Sigmoid colon (tissue), 6 donors: ENCODE measurements at regions not wholly inside any gene's neighbourhood (a gene's known extent, or its start where the extent isn't known, plus 50 kb on each side); places are given as distances from the start of the nearest gene placed in this dataset.
A peak's percentile ranks its signal among the peaks of the same experiment; 100 is the strongest.
"Not testable (repeated sequence)": the region's sequence is repeated elsewhere in the genome, so short reads cannot be mapped to it uniquely, and the experiment has no call there.

Source experiments
- DNase-seq: peaks from one replicate; pipeline ENCODE4 v3.0.0-alpha.2; 2019
- H3K27ac ChIP-seq, 4 donors: fragments of 200-600 bp; sonication (generic); one replicate each; pipeline ENCODE4 v1.5.1; 2016 to 2019; ENCODE audit warnings: mild to moderate bottlenecking in 1 of 4
- H3K27me3 ChIP-seq, 3 donors: fragments of 200-600 bp; sonication (generic); one replicate each; pipeline ENCODE4 v1.5.1; 2019; ENCODE audit warnings: mild to moderate bottlenecking in 1 of 3
- H3K36me3 ChIP-seq, 4 donors: fragments of 200-600 bp; sonication (generic); one replicate each; pipeline ENCODE4 v1.5.1; 2016 to 2019
- H3K4me1 ChIP-seq, 4 donors: fragments of 200-600 bp; sonication (generic); one replicate each; pipeline ENCODE4 v1.5.1; 2017 to 2019
- H3K4me3 ChIP-seq, 4 donors: fragments of 200-600 bp; sonication (generic); one replicate each; pipeline ENCODE4 v1.5.1; 2017 to 2019; ENCODE audit warnings: mild to moderate bottlenecking in 2 of 4, moderate library complexity in 1 of 4
- H3K9me3 ChIP-seq, 4 donors: fragments of 200-600 bp in 3 of 4; sonication (generic) in 3 of 4; one replicate each; pipeline versions ENCODE4 v1.5.1 to v1.6.1; 2013 to 2019
- EP300 ChIP-seq, 4 donors: sonication (generic); formaldehyde crosslinking; IDR thresholded peaks; one replicate each; pipeline ENCODE4 v1.6.1; 2017; ENCODE audit warnings: antibody characterized with exemption in 4 of 4
- POLR2A ChIP-seq, 2 donors: fragments of 450-650 bp; IDR thresholded peaks; one replicate each; pipeline ENCODE4 v1.6.1; 2016; ENCODE audit warnings: antibody characterized with exemption in 2 of 2, mild to moderate bottlenecking in 2 of 2, moderate library complexity in 2 of 2
- POLR2AphosphoS5 ChIP-seq, 4 donors: sonication (generic); formaldehyde crosslinking; IDR thresholded peaks; one replicate each; pipeline ENCODE4 v1.6.1; 2017; ENCODE audit warnings: antibody characterized with exemption in 4 of 4
- WGBS, 2 donors: extraction: QIAGEN DNeasy Blood & Tissue Kit; methylation state at CpG; one replicate each; pipeline ENCODE4 v1.1.7; 2013; 5-methylcytosine and 5-hydroxymethylcytosine counted together
- intact Hi-C: fragments of 100-400 bp; cut with DNase I; formaldehyde crosslinking; loops from one replicate; pipeline ENCODE4 v1.15.1; 2023
- TF ChIP-seq, protein P1 (sequence below), 4 experiments: fragments of 450-650 bp in 3 of 4; fragments of 200-600 bp in 1 of 4; IDR thresholded peaks; one replicate each; pipeline ENCODE4 v1.5.1; 2016 to 2019; ENCODE audit warnings: antibody characterized with exemption in 4 of 4, mild to moderate bottlenecking in 3 of 4, moderate library complexity in 2 of 4
- donor health status: healthy with polysubstance abuse.
- donor health status: healthy.

DNA sequence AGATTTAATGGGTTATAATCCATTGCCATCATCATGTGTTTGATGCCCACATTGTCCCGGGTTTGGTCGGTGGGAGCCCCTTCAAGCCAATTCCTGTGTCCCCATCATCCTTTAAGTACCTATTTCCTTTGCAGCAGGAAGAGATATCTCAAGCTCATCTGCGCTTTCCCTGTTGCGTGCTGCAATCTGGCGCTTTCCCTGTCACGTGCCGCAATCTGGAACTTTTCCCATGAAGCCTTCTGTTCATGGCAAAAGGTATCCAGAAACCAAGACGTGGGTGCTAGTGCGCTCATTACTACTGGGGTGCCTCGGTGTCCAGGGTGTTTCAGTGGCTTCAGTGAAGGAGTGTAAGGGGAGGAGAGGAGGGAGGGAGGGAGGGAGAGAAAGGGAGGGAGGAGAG is 174.6 kb upstream of the ZNF469 start:
- intact Hi-C loops, result no loop called here
- no peak overlapping the region for H3K4me3 ChIP-seq
- peaks cover 0 to 5% (median 1%) of the 10 kb centered on the region in 4 donors for H3K9me3 ChIP-seq
- DNase-seq, result peak; percentile 20
- H3K27ac ChIP-seq, result no peak overlapping the region
- TF ChIP-seq EP300 (IDR thresholded peaks at IDR 0.05) (no peak), POLR2A (IDR thresholded peaks at IDR 0.05) (no peak), POLR2AphosphoS5 (IDR thresholded peaks at IDR 0.05) (no peak)
- TF ChIP-seq, protein P1, sequence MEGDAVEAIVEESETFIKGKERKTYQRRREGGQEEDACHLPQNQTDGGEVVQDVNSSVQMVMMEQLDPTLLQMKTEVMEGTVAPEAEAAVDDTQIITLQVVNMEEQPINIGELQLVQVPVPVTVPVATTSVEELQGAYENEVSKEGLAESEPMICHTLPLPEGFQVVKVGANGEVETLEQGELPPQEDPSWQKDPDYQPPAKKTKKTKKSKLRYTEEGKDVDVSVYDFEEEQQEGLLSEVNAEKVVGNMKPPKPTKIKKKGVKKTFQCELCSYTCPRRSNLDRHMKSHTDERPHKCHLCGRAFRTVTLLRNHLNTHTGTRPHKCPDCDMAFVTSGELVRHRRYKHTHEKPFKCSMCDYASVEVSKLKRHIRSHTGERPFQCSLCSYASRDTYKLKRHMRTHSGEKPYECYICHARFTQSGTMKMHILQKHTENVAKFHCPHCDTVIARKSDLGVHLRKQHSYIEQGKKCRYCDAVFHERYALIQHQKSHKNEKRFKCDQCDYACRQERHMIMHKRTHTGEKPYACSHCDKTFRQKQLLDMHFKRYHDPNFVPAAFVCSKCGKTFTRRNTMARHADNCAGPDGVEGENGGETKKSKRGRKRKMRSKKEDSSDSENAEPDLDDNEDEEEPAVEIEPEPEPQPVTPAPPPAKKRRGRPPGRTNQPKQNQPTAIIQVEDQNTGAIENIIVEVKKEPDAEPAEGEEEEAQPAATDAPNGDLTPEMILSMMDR (IDR thresholded peaks at IDR 0.05), result no peak
- H3K4me1 ChIP-seq, result no peaks in the 10 kb centered on the region
- no peaks in the 10 kb centered on the region for H3K27me3 ChIP-seq
- no peaks in the 10 kb centered on the region for H3K36me3 ChIP-seq
- WGBS, 2 donors, result 69 to 79% methylated on average over 10 of the region's 10 CpGs

DNA sequence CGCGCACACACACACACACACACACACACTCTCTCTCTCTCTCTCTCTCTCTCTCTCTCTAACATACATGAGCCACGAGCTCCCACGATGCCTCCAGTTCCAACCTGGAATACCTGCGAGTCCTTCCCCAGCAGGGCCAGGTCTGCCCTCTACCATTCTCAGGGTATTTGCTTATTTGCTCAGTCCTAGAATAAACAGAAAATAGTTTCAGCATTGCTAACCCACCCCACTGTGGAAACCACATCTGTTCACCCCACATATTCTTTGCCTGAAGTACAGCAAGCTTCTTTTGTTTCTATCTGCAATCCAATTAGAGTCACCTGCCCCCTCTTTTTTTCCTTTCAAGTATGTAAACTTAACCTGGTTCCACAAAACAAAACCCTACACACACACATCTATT is 174.0 kb upstream of the ZNF469 start:
- intact Hi-C loops, H3K4me1 ChIP-seq, H3K9me3 ChIP-seq, H3K27ac ChIP-seq, H3K36me3 ChIP-seq, H3K4me3 ChIP-seq, H3K27me3 ChIP-seq: not testable (repeated sequence)
- 24 to 35% methylated on average over 5 of the region's 5 CpGs for WGBS, 2 donors
- peak; percentile 6 for DNase-seq

DNA sequence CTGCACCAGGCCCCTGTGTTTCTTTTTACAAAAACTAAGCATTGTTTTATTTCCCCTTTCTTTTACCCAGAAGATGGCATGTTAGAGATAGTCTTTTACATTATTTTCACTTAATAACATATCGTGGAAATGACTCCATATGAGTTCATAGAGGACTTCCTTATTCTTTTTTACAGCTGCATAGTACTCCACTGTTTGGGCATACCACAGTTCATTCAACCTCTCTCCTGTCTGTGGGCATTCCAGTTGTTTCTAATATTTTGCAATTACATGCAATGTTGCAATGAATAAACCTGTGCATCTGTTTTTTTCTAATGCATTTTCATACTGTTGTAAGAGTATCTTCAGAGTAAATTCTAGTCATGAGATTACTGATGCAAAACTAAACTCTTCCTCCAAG is 173.2 kb upstream of the ZNF469 start:
- H3K36me3 ChIP-seq, H3K4me3 ChIP-seq, intact Hi-C loops, DNase-seq, H3K9me3 ChIP-seq, H3K27ac ChIP-seq, H3K4me1 ChIP-seq, H3K27me3 ChIP-seq: not testable (repeated sequence)
- WGBS, 2 donors, result 78 to 87% methylated on average over 1 of the region's 1 CpG

DNA sequence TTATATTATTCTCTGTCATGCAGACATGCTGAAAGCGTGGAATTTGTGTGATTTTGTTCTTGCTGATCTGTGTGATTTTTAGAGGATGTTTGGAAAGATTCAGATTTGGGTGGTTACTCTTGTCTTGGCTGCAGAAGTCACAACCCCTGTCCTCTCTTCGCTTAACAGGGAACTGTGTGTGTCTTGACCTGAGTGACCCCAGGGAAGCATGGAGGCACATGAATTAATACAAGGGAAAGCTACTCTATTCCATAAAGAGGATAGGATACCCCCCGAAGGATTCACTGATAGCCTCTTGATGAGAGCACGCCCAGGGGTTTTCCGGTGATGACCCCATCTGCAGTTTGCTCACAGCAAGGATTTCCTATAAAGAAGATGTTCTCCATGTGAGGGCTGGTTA is 168.8 kb upstream of the ZNF469 start:
- intact Hi-C loops, H3K4me3 ChIP-seq, H3K4me1 ChIP-seq, H3K9me3 ChIP-seq, H3K36me3 ChIP-seq, H3K27ac ChIP-seq, H3K27me3 ChIP-seq: not testable (repeated sequence)
- WGBS, 2 donors, result 82 to 87% methylated on average over 4 of the region's 5 CpGs
- DNase-seq, result peak; percentile 30

DNA sequence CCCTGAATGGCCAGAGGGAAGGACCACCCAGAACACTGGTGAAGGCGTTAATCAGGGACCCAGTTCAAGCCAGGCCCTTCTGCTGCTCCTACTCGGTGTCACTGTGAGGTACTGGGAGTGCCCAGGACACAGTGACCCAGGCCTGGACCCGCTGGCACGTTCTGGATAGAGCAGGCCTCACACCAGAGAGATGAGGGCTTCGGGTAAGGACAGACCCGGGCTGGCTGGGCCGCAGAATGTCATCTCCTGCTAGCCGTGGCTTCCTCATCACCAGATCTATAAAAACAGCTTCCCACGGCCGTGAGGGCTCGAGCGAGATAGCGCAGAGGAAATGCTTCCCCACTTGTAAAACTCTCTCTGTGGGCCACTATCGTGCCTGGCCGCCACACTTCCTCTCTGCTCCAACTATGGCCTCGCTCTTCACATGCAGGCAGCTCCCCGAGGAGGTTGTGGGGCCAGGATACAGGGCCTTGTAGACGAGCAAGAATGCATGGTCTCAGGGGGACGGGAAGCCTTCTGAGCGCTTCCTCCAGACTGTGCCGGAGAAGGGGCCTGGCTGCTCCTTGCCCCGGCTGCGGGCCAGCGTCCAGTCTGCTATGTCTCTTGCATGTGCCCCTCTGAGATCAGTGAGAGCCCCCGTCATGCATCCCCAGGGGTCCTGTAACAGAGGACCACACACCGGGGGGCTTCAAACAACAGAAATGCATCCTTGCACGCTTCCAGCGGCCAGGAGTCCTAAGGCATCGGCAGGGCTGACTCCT is 161.6 kb upstream of the ZNF469 start:
- peak; percentile 33 for DNase-seq
- 73 to 75% methylated on average over 29 of the region's 29 CpGs for WGBS, 2 donors
- H3K27ac ChIP-seq, H3K4me1 ChIP-seq, H3K27me3 ChIP-seq, H3K36me3 ChIP-seq, H3K4me3 ChIP-seq, H3K9me3 ChIP-seq, intact Hi-C loops: not testable (repeated sequence)

DNA sequence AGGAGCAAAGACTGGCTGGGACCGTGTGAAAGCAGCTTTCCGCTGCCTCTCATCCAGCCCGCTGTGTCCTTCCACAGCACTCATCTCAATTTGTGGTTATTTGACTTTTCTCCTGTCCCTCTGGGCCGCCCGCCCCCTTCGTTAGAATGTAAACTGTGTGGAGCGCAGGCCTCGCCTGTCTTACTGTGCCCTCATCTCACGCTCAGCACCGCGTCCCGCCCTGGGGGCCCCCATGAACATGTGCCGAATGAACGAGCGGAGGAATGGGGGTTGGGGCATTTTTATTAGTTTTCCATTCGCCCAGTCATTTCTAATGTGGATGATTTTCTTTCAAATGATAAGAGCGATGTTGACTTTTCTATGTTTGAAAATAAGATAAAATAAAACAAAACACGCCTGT is 159.1 kb upstream of the ZNF469 start:
- H3K27me3 ChIP-seq, H3K9me3 ChIP-seq, intact Hi-C loops, H3K27ac ChIP-seq, H3K36me3 ChIP-seq, H3K4me3 ChIP-seq, DNase-seq, H3K4me1 ChIP-seq: not testable (repeated sequence)
- 45 to 74% methylated on average over 18 of the region's 18 CpGs for WGBS, 2 donors

DNA sequence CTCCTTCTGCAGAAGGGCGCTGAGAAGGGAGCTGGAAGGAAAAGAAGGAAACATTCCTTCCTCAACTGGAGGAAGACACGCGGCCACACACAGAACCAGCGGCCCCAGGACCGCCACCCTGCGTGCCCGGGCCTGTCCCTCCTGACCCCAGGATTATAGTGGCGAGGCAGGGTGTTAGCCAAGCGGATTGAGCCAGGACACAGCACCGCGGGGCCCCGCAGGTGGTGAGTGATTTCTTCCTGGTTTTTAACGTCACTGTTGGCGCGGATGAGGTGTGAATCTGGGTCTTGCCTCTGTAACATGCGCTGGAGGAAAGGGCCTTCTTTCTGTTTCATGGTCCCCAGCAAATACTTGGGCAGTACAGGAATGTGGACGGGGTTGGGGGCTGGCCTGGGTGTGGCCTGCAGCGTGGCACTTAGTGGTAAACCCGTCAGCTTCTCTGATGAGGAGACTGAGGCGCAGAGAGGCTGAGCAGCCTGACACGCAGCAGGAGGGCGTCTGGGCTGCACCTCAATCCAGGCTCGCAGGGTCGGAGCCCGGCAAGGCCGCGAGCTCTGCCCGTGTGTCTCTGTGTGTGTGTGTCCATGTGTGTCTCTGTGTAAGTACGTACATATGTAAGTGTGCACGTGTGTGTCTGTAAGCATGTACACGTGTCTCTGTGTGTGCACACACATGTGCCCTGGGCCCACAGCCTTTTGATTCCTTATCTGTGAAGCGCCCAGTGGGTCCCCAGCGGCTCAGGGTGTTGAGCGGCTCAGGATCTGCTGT is 158.4 kb upstream of the ZNF469 start:
- H3K4me3 ChIP-seq, H3K36me3 ChIP-seq, intact Hi-C loops, H3K27ac ChIP-seq, H3K9me3 ChIP-seq, H3K27me3 ChIP-seq, DNase-seq, H3K4me1 ChIP-seq: not testable (repeated sequence)
- 64 to 84% methylated on average over 34 of the region's 34 CpGs for WGBS, 2 donors

DNA sequence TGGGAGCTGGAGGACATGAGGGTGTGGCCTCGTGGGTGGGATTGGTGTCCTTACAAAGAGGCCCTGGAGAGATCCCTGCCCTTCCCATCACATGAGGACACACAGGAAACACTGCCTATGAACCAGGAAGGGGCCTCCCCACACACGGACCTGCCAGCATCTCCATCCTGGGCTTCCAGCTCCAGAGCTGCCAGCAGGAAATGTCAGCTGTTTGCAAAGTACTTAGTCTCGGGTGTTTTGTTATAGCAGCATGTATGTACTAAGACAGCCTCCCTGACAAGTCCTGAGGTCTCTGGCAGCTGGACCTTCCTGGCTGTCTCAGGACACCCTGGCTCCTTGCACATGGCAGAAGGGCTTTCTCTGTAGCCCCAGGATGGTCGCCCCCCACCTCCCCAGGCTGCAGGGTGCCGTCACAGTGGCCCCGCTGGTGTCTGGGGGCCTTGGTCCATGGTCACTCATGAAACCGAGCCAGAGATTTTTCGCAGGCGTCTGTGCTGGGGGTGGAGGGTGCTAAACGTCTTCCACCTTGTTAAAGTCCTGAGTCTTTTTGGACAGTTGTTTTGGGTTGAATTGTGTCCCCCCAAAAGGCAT is 157.0 kb upstream of the ZNF469 start:
- intact Hi-C loops, result not testable (repeated sequence)

DNA sequence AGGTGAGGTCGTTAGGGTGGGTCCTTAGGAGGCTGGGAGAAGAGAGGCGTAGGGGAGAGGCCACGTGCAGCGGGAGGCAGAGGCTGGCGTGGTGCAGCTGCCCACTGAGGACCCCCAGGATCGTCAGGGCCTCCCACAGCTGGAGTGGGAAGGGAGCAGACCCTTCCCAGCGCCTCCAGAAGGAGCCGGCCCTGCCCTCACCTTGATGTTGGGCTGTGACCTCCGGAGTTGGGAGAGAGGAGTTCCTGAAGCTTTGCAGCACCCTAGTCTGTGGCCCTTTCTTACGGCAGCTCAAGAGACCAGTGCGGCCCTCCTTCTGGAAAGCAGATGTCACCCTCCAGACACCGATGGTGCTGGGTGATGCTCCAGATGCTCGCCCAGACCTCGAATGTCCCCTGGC is 156.5 kb upstream of the ZNF469 start:
- intact Hi-C loops, H3K4me1 ChIP-seq, H3K36me3 ChIP-seq, DNase-seq, H3K27ac ChIP-seq, H3K27me3 ChIP-seq, H3K4me3 ChIP-seq, H3K9me3 ChIP-seq: not testable (repeated sequence)
- 76 to 84% methylated on average over 14 of the region's 14 CpGs for WGBS, 2 donors

More for the DNA sequence above, 157.0 kb upstream of the ZNF469 start:
- H3K4me3 ChIP-seq, DNase-seq, H3K27me3 ChIP-seq, H3K9me3 ChIP-seq, H3K27ac ChIP-seq, H3K36me3 ChIP-seq, H3K4me1 ChIP-seq: not testable (repeated sequence)
- 74 to 86% methylated on average over 10 of the region's 10 CpGs for WGBS, 2 donors

DNA sequence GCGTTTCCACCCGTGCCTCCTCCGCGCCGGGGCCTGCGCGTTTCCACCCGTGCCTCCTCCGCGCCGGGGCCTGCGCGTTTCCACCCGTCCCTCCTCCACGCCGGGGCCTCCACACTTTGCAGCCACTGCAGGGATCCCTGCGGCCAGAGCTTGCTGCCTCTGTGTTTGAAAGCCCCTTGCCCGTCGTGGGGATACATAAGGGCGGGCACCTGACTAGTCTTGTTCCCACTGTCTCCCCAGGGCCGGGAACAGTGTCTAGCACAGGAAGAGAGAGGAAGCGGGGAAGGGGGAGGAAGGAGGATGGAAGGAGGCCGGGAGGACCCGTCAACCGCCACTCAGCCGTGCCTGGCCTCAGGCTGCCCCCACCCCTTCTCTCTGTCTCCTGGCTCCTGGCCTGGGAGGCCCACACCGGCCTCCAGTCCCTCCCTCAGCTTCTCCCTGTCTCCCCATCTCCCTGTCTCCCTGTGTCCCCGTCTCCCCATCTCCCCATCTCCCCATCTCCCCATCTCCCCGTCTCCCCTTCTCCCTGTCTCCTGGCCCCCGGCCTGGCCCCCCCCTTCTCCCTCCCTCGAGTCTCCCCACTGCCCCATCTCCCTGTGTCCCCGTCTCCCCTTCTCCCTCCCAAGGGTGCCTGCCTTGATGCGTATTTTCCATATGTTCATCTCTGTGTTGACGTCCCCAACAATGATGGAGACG is 155.6 kb upstream of the ZNF469 start:
- WGBS, 2 donors, result 77 to 83% methylated on average over 32 to 35 of the region's 35 CpGs
- DNase-seq, H3K4me3 ChIP-seq, H3K4me1 ChIP-seq, H3K9me3 ChIP-seq, H3K36me3 ChIP-seq, H3K27ac ChIP-seq, intact Hi-C loops, H3K27me3 ChIP-seq: not testable (repeated sequence)
